K562 (cell line): ENCODE measurements at regions not wholly inside any gene's neighbourhood (a gene's known extent, or its start where the extent isn't known, plus 50 kb on each side); places are given as distances from the start of the nearest gene placed in this dataset.

Experiments
- CTCF ChIP-seq, 3 experiments: IDR thresholded peaks in 2 of 3; conservative IDR thresholded peaks in 1 of 3; 2 replicates each; pipeline ENCODE4 v1.5.1; 2011 to 2012; ENCODE audit warnings: low read length in 3 of 3, mild to moderate bottlenecking in 3 of 3, control low read depth in 2 of 3, improper control_type of control experiment in 1 of 3, inconsistent platforms in 1 of 3, low read depth in 1 of 3, mixed read lengths in 1 of 3, moderate library complexity in 1 of 3; ENCODE audit not compliant: insufficient read depth in 2 of 3
- PHF8 ChIP-seq: fragments of 200-600 bp; sonication (generic); IDR thresholded peaks from 2 replicates; pipeline ENCODE4 v1.6.1; 2012; ENCODE audit warnings: mixed run types, mild to moderate bottlenecking, inconsistent platforms, low read length, moderate library complexity, borderline replicate concordance
- POLR2A ChIP-seq: fragments of 450-650 bp; conservative IDR thresholded peaks from 2 replicates; pipeline ENCODE4 v1.6.1; 2016
- ZNF174 ChIP-seq: fragments of 250-450 bp; sonication (Bioruptor Pico); IDR thresholded peaks from 2 replicates; pipeline ENCODE4 v1.4.0; 2020; ENCODE audit warnings: mild to moderate bottlenecking
- ZNF274 ChIP-seq: IDR thresholded peaks from 2 replicates; pipeline ENCODE4 v1.6.1; 2011; ENCODE audit warnings: low read depth, mild to moderate bottlenecking, low read length, moderate library complexity, borderline replicate concordance
- ZNF318 ChIP-seq, 2 experiments: fragments of 450-650 bp; IDR thresholded peaks; 2 replicates each; pipeline ENCODE4 v1.6.1; 2016; ENCODE audit warnings: mild to moderate bottlenecking in 2 of 2, borderline replicate concordance in 1 of 2, low read depth in 1 of 2, moderate library complexity in 1 of 2

- TF ChIP-seq CTCF (IDR thresholded peaks at IDR 0.05 in 2 of 3, conservative IDR thresholded peaks at IDR 0.05 in 1 of 3; ENCODE audit: insufficient read depth in 2 of 3, low read depth in 1 of 3, low read length in 3 of 3) (no peak), PHF8 (no peak), POLR2A (no peak), ZNF274 (no peak), ZNF318 (IDR thresholded peaks at IDR 0.05; ENCODE audit: borderline replicate concordance in 1 of 2, low read depth in 1 of 2) (no peak), ZNF174 (CRISPR knock-in tag) (no peak)
Observed at GRCh38 chr4:123575291-123575690, 178.7 kb downstream of the SPRY1 start (continued).
